Mesothelial cell of epicardium (in vitro differentiated cells): ENCODE measurements at regions not wholly inside any gene's neighbourhood (a gene's known extent, or its start where the extent isn't known, plus 50 kb on each side); places are given as distances from the start of the nearest gene placed in this dataset.

Experiments used
- DNase-seq, 2 experiments: peaks; one replicate each; pipeline ENCODE4 v3.0.0; 2021; ENCODE audit warnings: low spot score in 2 of 2; ENCODE audit not compliant: unreplicated experiment in 2 of 2
- H3K27ac Mint-ChIP-seq: 2 replicates; pipeline ENCODE4 v1.8.0; 2021; ENCODE audit warnings: mixed read lengths
- H3K27me3 Mint-ChIP-seq: 2 replicates; pipeline ENCODE4 v1.8.0; 2021; ENCODE audit warnings: low read depth, mixed read lengths
- H3K36me3 Mint-ChIP-seq: 2 replicates; pipeline ENCODE4 v1.8.0; 2021; ENCODE audit warnings: mixed read lengths
- H3K4me1 Mint-ChIP-seq: 2 replicates; pipeline ENCODE4 v1.8.0; 2021; ENCODE audit warnings: mixed read lengths
- H3K4me3 Mint-ChIP-seq: 2 replicates; pipeline ENCODE4 v1.8.0; 2021; ENCODE audit warnings: mild to moderate bottlenecking, moderate library complexity, mixed read lengths
- H3K9me3 Mint-ChIP-seq: 2 replicates; pipeline ENCODE4 v1.8.0; 2021; ENCODE audit warnings: mixed read lengths
- TF ChIP-seq, protein P1 (sequence below): fragments of 200-600 bp; sonication (generic); IDR thresholded peaks from one replicate; pipeline ENCODE4 v1.5.0; 2021; ENCODE audit warnings: antibody characterized with exemption; ENCODE audit not compliant: unreplicated experiment

DNA sequence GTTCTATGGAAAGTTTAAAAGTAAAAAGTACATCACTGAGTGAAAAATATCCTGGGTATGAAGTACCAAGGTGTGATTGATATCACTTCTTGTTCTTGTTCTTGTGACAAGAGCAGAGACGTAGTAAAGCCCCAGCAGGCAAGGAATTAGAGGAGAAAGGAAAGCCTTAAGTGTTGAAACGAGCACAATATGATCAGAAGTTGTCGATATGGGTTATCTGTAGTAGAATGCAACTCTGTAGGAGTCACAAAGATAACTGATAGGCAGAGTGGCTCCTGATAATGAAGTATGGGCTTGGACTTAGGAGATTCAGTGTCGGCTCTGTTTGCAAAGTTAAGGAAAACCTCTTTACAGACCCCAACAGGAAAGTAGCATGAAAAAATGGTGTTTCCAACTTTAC is 1179.1 kb downstream of the DTWD2 start:
- H3K27ac Mint-ChIP-seq = no peak overlapping the region
- H3K9me3 Mint-ChIP-seq = peaks cover 1% of the 10 kb centered on the region
- TF ChIP-seq, protein P1, sequence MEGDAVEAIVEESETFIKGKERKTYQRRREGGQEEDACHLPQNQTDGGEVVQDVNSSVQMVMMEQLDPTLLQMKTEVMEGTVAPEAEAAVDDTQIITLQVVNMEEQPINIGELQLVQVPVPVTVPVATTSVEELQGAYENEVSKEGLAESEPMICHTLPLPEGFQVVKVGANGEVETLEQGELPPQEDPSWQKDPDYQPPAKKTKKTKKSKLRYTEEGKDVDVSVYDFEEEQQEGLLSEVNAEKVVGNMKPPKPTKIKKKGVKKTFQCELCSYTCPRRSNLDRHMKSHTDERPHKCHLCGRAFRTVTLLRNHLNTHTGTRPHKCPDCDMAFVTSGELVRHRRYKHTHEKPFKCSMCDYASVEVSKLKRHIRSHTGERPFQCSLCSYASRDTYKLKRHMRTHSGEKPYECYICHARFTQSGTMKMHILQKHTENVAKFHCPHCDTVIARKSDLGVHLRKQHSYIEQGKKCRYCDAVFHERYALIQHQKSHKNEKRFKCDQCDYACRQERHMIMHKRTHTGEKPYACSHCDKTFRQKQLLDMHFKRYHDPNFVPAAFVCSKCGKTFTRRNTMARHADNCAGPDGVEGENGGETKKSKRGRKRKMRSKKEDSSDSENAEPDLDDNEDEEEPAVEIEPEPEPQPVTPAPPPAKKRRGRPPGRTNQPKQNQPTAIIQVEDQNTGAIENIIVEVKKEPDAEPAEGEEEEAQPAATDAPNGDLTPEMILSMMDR = no peak
- H3K36me3 Mint-ChIP-seq = peaks cover under 1% of the 10 kb centered on the region
- no peaks in the 10 kb centered on the region for H3K4me1 Mint-ChIP-seq
- no peak for DNase-seq
- H3K4me3 Mint-ChIP-seq = no peak overlapping the region
- no peaks in the 10 kb centered on the region for H3K27me3 Mint-ChIP-seq

DNA sequence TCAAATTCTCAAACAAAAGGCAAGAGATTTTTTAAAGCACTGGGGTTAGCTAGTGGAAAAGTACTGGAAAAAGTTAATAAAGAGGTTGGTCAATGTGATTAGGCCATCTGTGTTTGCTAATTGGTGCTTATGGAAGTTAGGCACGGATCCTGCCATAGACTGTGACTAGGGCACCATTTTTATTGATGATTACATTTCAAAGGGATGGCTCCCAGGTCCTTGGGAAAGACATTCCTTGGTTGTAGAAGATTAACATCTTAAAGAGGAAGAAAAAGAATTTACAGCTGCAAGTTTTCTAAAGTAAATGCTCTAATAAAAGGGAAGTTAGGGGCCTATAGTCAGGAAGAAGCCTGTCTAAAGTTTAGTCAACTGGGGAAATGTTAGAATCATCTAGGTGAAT is 1183.3 kb downstream of the DTWD2 start:
- no peaks in the 10 kb centered on the region for H3K4me1 Mint-ChIP-seq
- no peak overlapping the region for H3K27ac Mint-ChIP-seq
- peaks cover 3% of the 10 kb centered on the region for H3K36me3 Mint-ChIP-seq
- peaks cover 15% of the 10 kb centered on the region for H3K9me3 Mint-ChIP-seq
- no peak for DNase-seq
- H3K27me3 Mint-ChIP-seq = no peaks in the 10 kb centered on the region
- no peak overlapping the region for H3K4me3 Mint-ChIP-seq
- TF ChIP-seq, protein P1 = no peak

DNA sequence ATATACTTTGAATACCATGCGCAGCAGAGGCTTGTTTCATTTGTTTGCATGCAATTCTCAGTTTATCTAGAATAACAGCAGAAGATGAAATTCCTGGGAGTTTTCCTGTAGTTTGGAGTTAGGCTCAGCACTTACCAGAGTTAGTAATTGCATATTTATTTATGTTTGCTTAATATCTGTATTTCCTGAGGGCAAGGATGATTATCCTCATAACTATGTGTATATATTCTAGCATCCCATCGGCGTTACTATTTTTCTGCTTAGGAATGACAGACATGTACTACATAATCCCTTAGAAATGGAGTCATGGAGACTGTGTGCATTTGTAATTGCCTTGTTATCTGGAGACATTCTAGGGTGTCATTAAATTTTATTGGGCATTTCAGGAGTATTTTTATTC is 1184.8 kb downstream of the DTWD2 start:
- DNase-seq = no peak
- H3K4me1 Mint-ChIP-seq = no peaks in the 10 kb centered on the region
- H3K27me3 Mint-ChIP-seq = no peaks in the 10 kb centered on the region
- H3K4me3 Mint-ChIP-seq = no peak overlapping the region
- peaks cover 3% of the 10 kb centered on the region for H3K36me3 Mint-ChIP-seq
- peaks cover 15% of the 10 kb centered on the region for H3K9me3 Mint-ChIP-seq
- H3K27ac Mint-ChIP-seq = no peak overlapping the region
- TF ChIP-seq, protein P1 = no peak

DNA sequence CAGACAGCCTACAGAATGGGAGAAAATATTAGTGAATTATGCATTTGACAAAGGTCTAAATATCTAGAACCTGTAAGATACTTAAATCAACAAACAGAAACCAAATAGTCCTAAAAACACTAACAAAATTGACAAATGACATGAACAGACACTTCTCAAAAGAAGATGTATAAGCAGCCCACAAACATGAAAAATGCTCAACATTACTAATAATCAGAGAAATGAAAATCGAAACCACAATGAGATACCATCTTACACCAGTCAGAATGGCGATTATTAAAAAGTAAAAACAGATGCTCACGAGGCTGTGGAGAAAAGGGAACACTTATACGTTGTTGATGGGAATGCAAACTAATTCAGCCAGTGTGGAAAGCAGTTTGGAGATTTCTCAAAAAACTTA is 1186.8 kb downstream of the DTWD2 start:
- Mint-ChIP-seq H3K4me1 (no peaks in the 10 kb centered on the region), H3K4me3 (no peak overlapping the region), H3K36me3 (peaks cover 3% of the 10 kb centered on the region), H3K27me3 (no peaks in the 10 kb centered on the region), H3K9me3 (peaks cover 15% of the 10 kb centered on the region), H3K27ac (no peak overlapping the region)
- TF ChIP-seq, protein P1 = no peak
- DNase-seq = no peak

DNA sequence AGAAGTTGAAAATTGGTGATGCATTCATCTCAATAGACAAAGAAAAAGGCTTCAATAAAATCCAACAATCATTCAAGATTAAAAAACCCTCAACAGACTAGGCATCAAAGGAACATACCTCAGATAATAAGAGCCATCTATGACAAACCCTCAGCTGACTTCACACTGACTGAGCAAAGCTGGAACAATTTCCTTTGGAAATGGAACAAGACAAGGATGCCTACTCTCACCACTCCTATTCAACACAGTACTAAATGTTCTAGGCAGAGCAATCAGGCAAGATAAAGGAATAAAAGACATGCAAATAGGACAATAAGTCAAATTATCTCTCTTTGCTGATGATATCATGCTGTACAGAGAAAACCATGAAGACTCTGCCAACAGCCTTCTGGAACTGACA is 1188.1 kb downstream of the DTWD2 start:
- peaks cover 3% of the 10 kb centered on the region for H3K36me3 Mint-ChIP-seq
- H3K4me1 Mint-ChIP-seq = no peaks in the 10 kb centered on the region
- no peak overlapping the region for H3K27ac Mint-ChIP-seq
- TF ChIP-seq, protein P1 = no peak
- peaks cover 15% of the 10 kb centered on the region for H3K9me3 Mint-ChIP-seq
- no peaks in the 10 kb centered on the region for H3K27me3 Mint-ChIP-seq
- no peak for DNase-seq
- H3K4me3 Mint-ChIP-seq = no peak overlapping the region

DNA sequence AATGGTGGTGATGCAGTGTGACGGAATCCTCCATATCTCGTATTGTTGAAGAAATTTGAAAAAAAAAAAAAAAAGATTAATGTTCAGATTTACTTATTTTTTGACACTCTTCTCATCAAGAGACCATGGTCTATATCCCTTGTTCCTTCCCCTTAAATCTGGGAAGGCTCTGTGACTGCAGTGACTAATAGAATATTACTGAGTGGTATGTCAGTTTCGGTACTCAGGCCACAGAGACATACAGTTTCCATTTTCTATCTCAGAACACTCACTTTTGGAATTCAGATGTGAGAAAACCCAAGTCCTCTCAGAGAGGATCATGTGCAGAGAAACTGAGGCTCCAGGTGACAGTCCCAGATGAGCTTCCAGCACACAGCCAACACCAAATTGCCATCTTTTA is 1193.5 kb downstream of the DTWD2 start:
- DNase-seq = no peak
- TF ChIP-seq, protein P1 = no peak
- Mint-ChIP-seq H3K27ac (no peak overlapping the region), H3K36me3 (no peaks in the 10 kb centered on the region), H3K4me3 (no peak overlapping the region), H3K4me1 (peaks cover 6% of the 10 kb centered on the region), H3K9me3 (no peaks in the 10 kb centered on the region), H3K27me3 (no peaks in the 10 kb centered on the region)
